ENCODE measurements at regions not wholly inside any gene's neighbourhood (a gene's known extent, or its start where the extent isn't known, plus 50 kb on each side); places are given as distances from the start of the nearest gene placed in this dataset.
"Not testable (repeated sequence)": the region's sequence is repeated elsewhere in the genome, so short reads cannot be mapped to it uniquely, and the experiment has no call there.

GRCh38 chr5:122656160-122656559 lies 118.7 kb upstream of the SNX2 start:
- TF ChIP-seq CTCF (IDR thresholded peaks at IDR 0.05): no peak
- Histone ChIP-seq H3K36me3 (no peaks in the 10 kb centered on the region), H3K9me3 (no peaks in the 10 kb centered on the region), H3K4me1 (no peaks in the 10 kb centered on the region), H3K27me3 (no peaks in the 10 kb centered on the region), H3K27ac (no peak overlapping the region), H3K4me3 (no peak overlapping the region)
- DNase-seq: no peak
- intact Hi-C loops (cut with DNase I): no loop called here
- ATAC-seq: no peak

DNA sequence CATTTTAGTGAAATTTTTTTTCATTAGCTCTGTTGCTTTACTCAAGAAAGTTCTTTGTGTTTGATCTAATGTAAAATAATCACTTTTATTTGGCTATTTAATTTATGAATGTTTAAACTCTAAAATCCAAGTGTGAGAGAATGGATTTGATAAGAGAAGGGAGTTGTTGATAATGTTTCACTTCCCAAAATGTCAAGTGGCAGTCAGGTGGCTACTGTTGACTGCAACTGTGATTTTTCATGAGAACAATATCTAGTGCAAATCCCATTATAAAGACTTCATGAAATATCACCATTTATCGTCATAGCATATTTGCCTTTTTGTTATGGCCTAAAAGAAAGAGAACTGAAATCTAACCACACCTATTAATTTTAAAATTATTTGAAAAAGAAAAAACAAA lies 118.3 kb upstream of the SNX2 start:
- TF ChIP-seq CTCF (IDR thresholded peaks at IDR 0.05): no peak
- ATAC-seq (no peak), DNase-seq (no peak)
- Histone ChIP-seq H3K27ac (no peak overlapping the region), H3K27me3 (no peaks in the 10 kb centered on the region), H3K4me3 (no peak overlapping the region), H3K36me3 (no peaks in the 10 kb centered on the region), H3K9me3 (no peaks in the 10 kb centered on the region), H3K4me1 (no peaks in the 10 kb centered on the region)
- intact Hi-C loops (cut with DNase I): no loop called here

DNA sequence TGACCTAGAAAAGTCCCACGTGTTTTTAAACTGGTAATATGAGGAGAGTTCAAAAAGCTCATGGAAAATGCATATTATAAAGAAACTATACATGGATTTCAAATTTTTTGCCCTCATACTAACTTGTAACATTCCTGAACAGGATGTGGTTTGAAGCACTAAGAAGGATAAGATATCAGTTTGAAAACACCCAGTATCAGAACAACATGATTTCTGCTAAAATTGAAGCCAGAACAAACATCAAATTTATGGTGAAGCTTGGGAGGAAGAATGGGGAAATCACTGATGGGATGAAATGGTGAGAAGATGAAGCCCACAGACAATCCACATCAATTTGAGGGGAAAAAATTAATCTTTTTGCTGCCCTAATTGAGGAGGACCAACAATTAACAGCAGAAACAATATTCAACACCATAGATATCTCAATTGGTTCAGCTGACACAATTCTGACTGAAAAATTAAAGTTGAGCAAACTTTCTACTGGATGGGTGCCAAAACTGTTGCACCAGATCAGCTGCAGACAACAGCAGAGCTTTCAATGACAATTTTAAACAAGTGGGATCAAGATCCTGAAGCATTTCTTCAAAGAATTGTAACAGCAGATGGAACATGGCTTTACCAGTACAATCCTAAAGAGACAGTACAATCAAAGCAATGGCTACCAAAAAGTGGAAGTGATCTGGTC lies 113.2 kb upstream of the SNX2 start:
- Histone ChIP-seq H3K27ac (no peak overlapping the region), H3K4me3 (no peak overlapping the region), H3K9me3 (no peaks in the 10 kb centered on the region), H3K27me3 (no peaks in the 10 kb centered on the region), H3K4me1 (no peaks in the 10 kb centered on the region), H3K36me3 (no peaks in the 10 kb centered on the region)
- intact Hi-C loops (cut with DNase I): no loop called here
- no peak for TF ChIP-seq CTCF (IDR thresholded peaks at IDR 0.05)
- DNase-seq (no peak), ATAC-seq (no peak)

DNA sequence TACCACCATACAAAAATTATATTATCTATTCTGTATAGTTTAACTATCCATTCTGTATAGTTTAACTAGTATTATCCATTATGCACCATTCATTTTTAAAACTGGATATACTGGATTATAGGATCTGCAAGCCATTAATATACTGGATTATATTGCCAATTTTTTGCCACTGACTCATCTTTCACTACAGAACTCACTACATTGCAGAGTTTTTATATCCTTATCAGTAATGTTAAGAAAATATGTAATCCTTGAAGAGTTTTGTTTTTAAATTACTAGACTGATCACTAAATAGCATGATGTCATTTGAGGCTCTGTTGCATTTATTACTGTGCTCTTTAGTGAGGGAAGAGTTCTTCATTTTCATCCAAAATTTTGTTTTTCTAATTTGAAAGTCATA lies 109.8 kb upstream of the SNX2 start:
- no peak for TF ChIP-seq CTCF (IDR thresholded peaks at IDR 0.05)
- H3K4me3 ChIP-seq: no peak overlapping the region
- H3K9me3 ChIP-seq: no peaks in the 10 kb centered on the region
- H3K36me3 ChIP-seq: no peaks in the 10 kb centered on the region
- H3K27me3 ChIP-seq: no peaks in the 10 kb centered on the region
- no peak for ATAC-seq
- no peak for DNase-seq
- intact Hi-C loops (cut with DNase I): no loop called here
- H3K27ac ChIP-seq: no peak overlapping the region
- no peaks in the 10 kb centered on the region for H3K4me1 ChIP-seq

GRCh38 chr5:122668552-122668951 lies 106.3 kb upstream of the SNX2 start:
- no peaks in the 10 kb centered on the region for H3K27me3 ChIP-seq
- no peak overlapping the region for H3K27ac ChIP-seq
- H3K9me3 ChIP-seq: no peaks in the 10 kb centered on the region
- no peak for TF ChIP-seq CTCF (IDR thresholded peaks at IDR 0.05)
- DNase-seq: no peak
- no peaks in the 10 kb centered on the region for H3K4me1 ChIP-seq
- no peak overlapping the region for H3K4me3 ChIP-seq
- H3K36me3 ChIP-seq: no peaks in the 10 kb centered on the region
- no peak for ATAC-seq
- intact Hi-C loops (cut with DNase I): no loop called here

- H3K27ac ChIP-seq; DNase-seq; ATAC-seq; H3K27me3 ChIP-seq; H3K4me3 ChIP-seq; H3K4me1 ChIP-seq; intact Hi-C loops (cut with DNase I); H3K9me3 ChIP-seq; H3K36me3 ChIP-seq: not testable (repeated sequence)
These were observed 105.2 kb upstream of the SNX2 start for GRCh38 chr5:122669709-122670108.

All from upper lobe of right lung (tissue), 1 donor.